Cerebellar cortex (tissue), 1 donor: ENCODE measurements at regions not wholly inside any gene's neighbourhood (a gene's known extent, or its start where the extent isn't known, plus 50 kb on each side); places are given as distances from the start of the nearest gene placed in this dataset.
"Not testable (repeated sequence)": the region's sequence is repeated elsewhere in the genome, so short reads cannot be mapped to it uniquely, and the experiment has no call there.

Source experiments
- DNase-seq: peaks from one replicate; pipeline ENCODE4 v3.0.0-alpha.2; 2015; ENCODE audit warnings: low spot score

GRCh38 chr7:156547884-156548561 is 92.6 kb upstream of the RNF32 start:
- DNase-seq = no peak

- DNase-seq = peak; percentile 2
Measured at GRCh38 chr7:156545979-156546378, 94.6 kb upstream of the RNF32 start.

GRCh38 chr7:156544919-156545715 is 95.5 kb upstream of the RNF32 start:
- DNase-seq = no peak

- no peak for DNase-seq
Measured at GRCh38 chr7:156543699-156544598, 96.6 kb upstream of the RNF32 start.

- DNase-seq = peak; percentile 36
Measured at GRCh38 chr7:156540619-156541165, 99.9 kb upstream of the RNF32 start.

GRCh38 chr7:156539999-156540398 is 100.6 kb upstream of the RNF32 start:
- no peak for DNase-seq

DNA sequence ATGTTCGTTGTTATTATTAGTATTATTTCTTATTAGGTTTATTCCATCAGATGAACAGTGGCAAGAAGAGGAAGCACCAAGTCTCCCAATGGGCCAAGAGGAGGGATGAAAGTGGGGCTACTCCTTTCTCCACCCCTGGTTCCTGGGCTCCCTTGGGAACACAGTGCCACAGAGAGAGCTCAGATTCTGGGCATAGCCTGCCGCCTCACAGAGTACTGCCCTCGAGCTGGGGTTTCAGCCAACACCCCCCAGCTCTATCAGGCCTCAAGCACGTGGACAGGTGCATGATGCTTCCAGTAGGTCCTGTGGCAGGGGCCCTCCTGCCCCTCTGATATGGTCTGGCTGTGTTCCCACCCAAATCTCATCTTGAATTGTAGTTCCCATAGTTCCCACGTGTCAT is 103.6 kb upstream of the RNF32 start:
- DNase-seq = no peak

DNA sequence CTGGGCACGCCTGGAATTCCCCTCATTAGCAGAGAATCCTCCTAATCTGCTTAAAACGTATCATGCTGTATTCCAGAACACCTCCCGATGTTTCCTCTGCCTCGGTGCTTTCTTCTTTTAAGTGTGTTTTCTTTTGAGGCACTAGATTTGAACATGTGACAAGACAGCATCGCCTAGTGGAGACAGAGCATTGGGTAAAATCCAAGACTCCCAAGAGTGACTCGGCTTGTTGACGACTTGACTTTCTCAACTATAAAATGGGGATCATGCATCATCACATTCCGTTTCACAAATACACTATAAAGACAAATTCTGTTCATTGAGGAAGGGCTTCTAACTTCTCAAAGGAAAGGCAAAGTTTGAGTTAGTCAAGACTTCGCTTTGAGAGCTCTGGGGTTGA is 105.6 kb upstream of the RNF32 start:
- no peak for DNase-seq

DNA sequence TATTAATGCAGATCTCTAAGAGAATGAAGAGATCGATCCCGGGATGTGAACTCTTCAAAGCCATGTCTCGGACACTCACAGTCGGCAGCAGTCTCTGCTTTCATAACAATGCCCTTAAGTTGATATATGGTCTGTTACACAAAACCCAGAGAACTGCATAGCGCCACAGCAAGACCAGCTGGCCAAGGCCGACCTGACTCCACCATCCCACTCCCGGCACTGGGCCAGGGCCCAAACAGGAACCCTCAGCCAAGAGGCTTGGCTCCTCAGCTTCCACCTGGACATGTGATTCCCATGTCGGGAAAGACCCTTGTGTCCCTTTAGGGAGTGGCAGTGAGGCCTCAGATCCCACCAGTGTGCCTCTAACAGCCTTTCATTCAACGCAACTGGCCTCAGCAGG is 106.6 kb upstream of the RNF32 start:
- no peak for DNase-seq

- no peak for DNase-seq
Measured at GRCh38 chr7:156533420-156533819, 107.2 kb upstream of the RNF32 start.

DNA sequence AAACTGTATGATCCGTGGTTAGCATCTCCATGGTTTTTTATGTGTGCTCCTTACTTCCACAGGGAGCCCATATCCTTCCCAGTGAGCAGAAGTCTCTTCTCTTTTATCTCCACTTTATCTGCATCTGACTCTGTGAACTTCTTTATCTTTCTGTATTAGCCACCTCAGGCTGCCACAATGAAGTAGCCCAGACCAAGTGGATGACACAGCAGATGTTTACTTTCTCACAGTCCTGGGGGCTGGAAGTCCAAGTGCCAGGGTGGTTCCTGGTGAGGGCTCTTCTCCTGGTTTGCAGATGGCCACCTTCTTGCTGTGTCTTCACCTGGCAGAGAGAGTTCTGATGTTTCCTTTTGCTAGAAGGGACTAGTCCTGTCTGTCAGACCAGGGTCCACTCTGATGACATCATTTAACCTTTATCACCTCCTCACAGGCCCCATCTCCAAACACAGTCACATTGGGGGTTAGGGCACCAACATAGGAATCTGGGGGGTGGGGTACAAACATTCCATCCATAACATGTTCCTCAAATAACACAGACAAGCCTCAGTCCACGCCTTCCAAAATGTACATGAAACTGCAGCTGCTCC is 108.5 kb upstream of the RNF32 start:
- DNase-seq = no peak

GRCh38 chr7:156529956-156530355 is 110.6 kb upstream of the RNF32 start:
- no peak for DNase-seq

DNA sequence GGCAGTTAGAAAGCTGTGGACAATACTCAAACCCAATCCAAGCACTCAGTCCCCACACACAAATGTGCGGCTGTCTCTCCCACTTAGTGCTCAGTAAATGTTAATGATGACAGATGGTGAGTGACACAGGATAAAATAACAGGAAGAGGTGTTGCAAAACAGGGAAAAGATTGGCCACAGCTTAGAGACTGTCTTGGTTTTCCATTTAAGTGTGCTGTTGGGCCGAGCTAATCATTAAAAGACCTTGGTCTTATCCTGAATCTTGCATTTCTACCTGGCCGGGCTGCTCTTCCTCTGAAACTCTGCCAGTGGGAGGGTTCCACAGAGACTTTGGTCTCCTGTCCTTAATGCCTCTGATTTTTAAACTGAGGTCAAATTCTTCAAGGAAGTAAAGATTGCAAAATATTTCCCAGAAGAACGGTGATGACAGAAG is 113.1 kb upstream of the RNF32 start:
- DNase-seq = no peak

- DNase-seq = no peak
Measured at GRCh38 chr7:156524818-156525597, 115.6 kb upstream of the RNF32 start.

DNA sequence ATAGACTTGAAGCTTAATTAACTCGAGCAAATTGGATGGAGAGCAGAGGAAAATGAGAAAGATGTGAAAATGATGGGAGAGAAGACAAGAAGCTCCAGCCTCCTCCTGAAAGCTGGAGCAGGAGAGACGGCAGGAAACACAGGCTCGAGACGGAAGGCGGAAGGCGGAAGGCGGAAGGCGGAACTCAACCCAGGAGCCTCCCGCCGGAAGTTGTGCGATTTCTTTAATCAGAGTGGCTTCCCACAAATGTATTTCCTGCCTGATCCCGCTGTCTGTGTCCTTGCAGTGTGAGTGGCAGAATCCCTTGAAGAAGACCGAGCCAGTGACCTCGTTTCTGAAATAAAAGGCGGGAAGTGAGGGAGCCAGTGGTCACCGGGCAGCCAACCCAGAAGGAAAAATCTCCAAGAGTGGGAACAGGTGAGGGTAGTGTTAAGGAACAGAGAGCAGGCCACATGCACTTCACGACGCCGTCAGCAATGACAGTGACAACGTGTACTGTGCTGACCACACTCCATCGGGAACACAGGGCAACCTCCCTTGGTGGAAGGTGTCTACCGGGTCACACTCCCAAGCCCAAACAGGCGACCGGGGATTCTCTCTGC is 117.0 kb upstream of the RNF32 start:
- no peak for DNase-seq

GRCh38 chr7:156522801-156523200 is 117.8 kb upstream of the RNF32 start:
- DNase-seq = no peak

- DNase-seq = no peak
Measured at GRCh38 chr7:156519070-156519469, 121.5 kb upstream of the RNF32 start.

DNA sequence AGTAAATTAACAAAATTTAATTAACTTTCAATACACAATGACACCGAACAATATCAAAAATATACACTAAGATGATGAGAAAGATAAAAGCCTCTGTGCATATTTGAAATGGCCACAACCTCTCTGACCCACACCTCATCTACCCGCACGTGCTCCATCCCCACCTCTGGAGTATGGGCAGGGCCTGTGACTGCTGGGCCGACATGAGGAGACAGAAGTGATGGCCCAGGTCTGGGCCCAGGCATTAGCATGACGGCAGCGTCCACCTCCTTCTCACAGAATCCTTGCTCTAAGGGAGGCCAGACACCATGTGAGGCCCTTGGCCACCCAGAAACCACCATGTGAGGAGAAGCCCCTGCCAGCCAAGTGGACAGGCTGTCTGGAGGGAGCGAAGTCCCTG is 122.1 kb upstream of the RNF32 start:
- DNase-seq = no peak

DNA sequence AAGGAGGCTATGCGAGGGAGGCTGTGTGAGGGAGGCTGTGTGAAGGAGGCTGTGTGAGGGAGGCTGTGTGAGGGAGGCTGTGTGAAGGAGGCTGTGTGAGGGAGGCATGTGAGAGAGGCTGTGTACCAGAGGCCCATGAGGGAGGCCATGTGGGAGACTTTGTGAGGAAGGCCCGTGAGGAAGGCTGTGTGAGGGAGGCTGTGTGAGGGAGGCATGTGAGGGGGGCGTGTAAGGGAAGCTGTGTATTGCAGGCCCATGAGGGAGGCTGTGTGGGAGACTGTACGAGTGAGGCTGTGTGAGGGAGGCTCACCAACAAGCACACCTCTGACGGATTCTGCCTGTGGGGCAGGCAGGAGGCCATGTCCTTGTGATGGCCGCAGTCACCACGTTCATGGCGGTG is 122.7 kb upstream of the RNF32 start:
- DNase-seq = not testable (repeated sequence)

GRCh38 chr7:156516791-156517378 is 123.7 kb upstream of the RNF32 start:
- DNase-seq = no peak
